Panc1 (cell line): ENCODE measurements at regions not wholly inside any gene's neighbourhood (a gene's known extent, or its start where the extent isn't known, plus 50 kb on each side); places are given as distances from the start of the nearest gene placed in this dataset.
"Not testable (repeated sequence)": the region's sequence is repeated elsewhere in the genome, so short reads cannot be mapped to it uniquely, and the experiment has no call there.

ENCODE experiments used
- POLR2AphosphoS5 ChIP-seq: IDR thresholded peaks from 2 replicates; pipeline ENCODE4 v1.6.1; 2012; ENCODE audit warnings: mild to moderate bottlenecking, low read depth, low read length, moderate library complexity
- SIN3A ChIP-seq: IDR thresholded peaks from 2 replicates; pipeline ENCODE4 v1.6.1; 2012; ENCODE audit warnings: low read depth, mild to moderate bottlenecking, low read length, moderate library complexity, borderline replicate concordance; ENCODE audit not compliant: insufficient read depth
- TCF7L2 ChIP-seq: IDR thresholded peaks from 2 replicates; pipeline ENCODE4 v1.6.1; 2011; ENCODE audit warnings: mild to moderate bottlenecking, low read depth, low read length, inconsistent platforms
- TF ChIP-seq, protein P1 (sequence below): fragments of 450-650 bp; IDR thresholded peaks from 2 replicates; pipeline ENCODE4 v1.5.1; 2017; ENCODE audit warnings: mild to moderate bottlenecking
- TF ChIP-seq, protein P2 (sequence below), 2 experiments: IDR thresholded peaks; 2 replicates each; pipeline ENCODE4 v1.6.1; 2011 to 2012; ENCODE audit warnings: low read depth in 2 of 2, control low read depth in 1 of 2, low read length in 1 of 2, mild to moderate bottlenecking in 1 of 2, moderate library complexity in 1 of 2; ENCODE audit not compliant: insufficient read depth in 1 of 2

DNA sequence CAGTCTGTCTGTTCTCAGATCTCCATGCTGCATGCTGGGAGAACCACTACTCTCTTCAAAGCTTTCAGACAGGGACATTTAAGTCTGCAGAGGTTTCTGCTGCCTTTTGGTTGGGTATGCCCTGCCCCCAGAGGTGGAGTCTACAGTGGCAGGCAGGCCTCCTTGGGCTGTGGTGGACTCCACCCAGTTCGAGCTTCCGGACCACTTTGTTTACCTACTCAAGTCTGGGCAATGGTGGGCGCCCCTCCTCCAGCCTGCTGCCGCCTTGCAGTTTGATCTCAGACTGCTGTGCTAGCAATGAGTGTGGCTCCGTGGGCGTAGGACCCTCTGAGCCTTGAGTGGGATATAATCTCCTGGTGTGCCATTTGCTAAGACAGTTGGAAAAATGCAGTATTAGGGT is 317.1 kb downstream of the COL12A1 start:
- TF ChIP-seq, protein P1, sequence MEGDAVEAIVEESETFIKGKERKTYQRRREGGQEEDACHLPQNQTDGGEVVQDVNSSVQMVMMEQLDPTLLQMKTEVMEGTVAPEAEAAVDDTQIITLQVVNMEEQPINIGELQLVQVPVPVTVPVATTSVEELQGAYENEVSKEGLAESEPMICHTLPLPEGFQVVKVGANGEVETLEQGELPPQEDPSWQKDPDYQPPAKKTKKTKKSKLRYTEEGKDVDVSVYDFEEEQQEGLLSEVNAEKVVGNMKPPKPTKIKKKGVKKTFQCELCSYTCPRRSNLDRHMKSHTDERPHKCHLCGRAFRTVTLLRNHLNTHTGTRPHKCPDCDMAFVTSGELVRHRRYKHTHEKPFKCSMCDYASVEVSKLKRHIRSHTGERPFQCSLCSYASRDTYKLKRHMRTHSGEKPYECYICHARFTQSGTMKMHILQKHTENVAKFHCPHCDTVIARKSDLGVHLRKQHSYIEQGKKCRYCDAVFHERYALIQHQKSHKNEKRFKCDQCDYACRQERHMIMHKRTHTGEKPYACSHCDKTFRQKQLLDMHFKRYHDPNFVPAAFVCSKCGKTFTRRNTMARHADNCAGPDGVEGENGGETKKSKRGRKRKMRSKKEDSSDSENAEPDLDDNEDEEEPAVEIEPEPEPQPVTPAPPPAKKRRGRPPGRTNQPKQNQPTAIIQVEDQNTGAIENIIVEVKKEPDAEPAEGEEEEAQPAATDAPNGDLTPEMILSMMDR, result not testable (repeated sequence)
- not testable (repeated sequence) for TF ChIP-seq POLR2AphosphoS5, TCF7L2, SIN3A
- TF ChIP-seq, protein P2, sequence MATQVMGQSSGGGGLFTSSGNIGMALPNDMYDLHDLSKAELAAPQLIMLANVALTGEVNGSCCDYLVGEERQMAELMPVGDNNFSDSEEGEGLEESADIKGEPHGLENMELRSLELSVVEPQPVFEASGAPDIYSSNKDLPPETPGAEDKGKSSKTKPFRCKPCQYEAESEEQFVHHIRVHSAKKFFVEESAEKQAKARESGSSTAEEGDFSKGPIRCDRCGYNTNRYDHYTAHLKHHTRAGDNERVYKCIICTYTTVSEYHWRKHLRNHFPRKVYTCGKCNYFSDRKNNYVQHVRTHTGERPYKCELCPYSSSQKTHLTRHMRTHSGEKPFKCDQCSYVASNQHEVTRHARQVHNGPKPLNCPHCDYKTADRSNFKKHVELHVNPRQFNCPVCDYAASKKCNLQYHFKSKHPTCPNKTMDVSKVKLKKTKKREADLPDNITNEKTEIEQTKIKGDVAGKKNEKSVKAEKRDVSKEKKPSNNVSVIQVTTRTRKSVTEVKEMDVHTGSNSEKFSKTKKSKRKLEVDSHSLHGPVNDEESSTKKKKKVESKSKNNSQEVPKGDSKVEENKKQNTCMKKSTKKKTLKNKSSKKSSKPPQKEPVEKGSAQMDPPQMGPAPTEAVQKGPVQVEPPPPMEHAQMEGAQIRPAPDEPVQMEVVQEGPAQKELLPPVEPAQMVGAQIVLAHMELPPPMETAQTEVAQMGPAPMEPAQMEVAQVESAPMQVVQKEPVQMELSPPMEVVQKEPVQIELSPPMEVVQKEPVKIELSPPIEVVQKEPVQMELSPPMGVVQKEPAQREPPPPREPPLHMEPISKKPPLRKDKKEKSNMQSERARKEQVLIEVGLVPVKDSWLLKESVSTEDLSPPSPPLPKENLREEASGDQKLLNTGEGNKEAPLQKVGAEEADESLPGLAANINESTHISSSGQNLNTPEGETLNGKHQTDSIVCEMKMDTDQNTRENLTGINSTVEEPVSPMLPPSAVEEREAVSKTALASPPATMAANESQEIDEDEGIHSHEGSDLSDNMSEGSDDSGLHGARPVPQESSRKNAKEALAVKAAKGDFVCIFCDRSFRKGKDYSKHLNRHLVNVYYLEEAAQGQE (IDR thresholded peaks at IDR 0.05; ENCODE audit: insufficient read depth in 1 of 2, low read depth in 2 of 2, low read length in 1 of 2), result not testable (repeated sequence)
